Stimulated activated naive CD8-positive, alpha-beta T cell treated with anti-CD3 and anti-CD28 coated beads, Interleukin-15, Interleukin-2, amounts not matched to agents 100 U/mL and 50 U/mL, for 24 hours (primary cell): ENCODE measurements at regions not wholly inside any gene's neighbourhood (a gene's known extent, or its start where the extent isn't known, plus 50 kb on each side); places are given as distances from the start of the nearest gene placed in this dataset.
"Not testable (repeated sequence)": the region's sequence is repeated elsewhere in the genome, so short reads cannot be mapped to it uniquely, and the experiment has no call there.

ENCODE experiments used
- ATAC-seq: fragments of 150-1000 bp; cut with Tn5 transposase; one replicate; pipeline ENCODE4 v1.10.0; 2021
- DNase-seq: peaks from one replicate; pipeline ENCODE4 v3.0.0; 2021

DNA sequence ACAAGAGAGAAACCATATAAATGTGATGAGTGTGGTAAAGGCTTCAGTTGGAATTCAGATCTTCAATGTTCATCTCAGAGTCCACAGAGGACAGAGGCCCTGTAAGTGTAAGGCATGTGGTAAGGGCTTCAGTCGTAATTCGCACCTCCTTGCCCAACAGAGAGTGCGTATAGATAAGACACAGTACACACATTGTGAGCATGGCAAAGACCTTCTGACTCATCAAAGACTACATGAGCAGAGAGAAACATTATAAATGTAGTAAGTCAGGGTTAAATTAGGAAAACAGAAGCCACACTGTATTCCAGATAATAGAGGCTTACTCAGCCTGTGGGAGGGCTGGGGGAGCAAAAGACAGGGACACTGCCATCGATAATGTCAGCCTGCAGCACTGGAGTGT lies 98.1 kb upstream of the GPR39 start:
- ATAC-seq, DNase-seq: not testable (repeated sequence)

DNA sequence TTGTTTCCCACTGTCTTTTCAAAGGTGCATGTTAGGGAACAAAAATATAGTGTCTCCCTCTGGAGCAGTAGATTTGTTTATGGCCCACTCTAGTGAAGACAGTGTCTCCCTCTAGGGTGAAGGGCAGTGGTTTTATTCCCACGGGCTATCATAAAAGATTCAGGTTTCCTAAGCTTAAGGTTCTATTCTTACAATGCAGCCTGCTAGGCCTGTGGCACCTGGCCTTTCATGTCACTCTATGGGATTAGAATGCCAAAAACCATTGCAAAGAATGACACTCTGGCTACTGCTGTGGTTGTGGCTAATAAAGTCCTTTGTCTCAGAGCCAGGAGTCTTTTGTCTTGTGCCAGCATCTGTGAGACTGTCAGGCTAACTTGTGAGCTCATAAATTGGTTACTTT lies 92.6 kb upstream of the GPR39 start:
- not testable (repeated sequence) for DNase-seq, ATAC-seq

- ATAC-seq, DNase-seq: not testable (repeated sequence)
These were observed 84.1 kb upstream of the GPR39 start for GRCh38 chr2:132332345-132333033.

DNA sequence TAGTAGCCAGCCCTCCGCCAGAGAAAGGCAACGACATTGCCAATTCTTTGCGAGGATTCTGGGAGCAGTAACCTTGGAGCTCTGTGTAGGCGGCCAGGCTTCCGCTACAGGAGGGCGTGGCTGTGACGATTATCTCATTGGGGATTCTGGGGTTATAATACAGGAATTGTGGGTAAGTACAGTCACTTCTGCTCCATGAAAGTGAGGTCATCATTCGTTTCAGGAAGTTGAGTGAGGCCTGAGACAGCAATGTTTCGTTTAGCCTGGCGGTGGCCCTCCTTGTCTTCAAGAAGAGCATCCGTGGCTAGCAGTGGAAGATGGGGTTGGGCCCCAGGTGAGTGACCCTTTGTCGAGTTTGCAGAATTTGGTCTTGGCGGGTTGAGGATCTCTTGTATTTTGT lies 79.5 kb upstream of the GPR39 start:
- not testable (repeated sequence) for ATAC-seq

GRCh38 chr2:132337844-132338243 lies 78.8 kb upstream of the GPR39 start:
- DNase-seq, ATAC-seq: not testable (repeated sequence)

More for the DNA sequence above, 79.5 kb upstream of the GPR39 start:
- DNase-seq: not testable (repeated sequence)

- not testable (repeated sequence) for ATAC-seq, DNase-seq
These were observed 69.4 kb upstream of the GPR39 start for GRCh38 chr2:132347041-132347780.

GRCh38 chr2:132349092-132349687 lies 67.4 kb upstream of the GPR39 start:
- peak; percentile 5 for DNase-seq
- ATAC-seq: not testable (repeated sequence)

DNA sequence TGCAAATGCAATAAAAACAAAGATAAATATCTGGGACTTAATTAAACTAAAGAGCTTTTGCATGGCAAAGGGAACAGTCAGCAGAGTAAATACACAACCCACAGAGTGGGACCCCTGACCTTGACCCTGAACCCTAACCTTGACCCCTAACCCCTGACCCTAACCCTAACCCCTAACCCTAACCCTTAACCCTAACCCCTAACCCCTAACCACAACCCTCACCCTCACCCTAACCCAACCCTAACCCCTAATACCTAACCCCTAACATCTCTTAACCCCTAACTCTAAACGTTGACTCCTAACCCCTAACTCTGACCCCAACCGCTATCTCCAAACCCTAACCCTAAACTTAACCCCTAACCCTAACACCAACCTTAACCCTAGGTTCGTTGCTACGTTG lies 64.9 kb upstream of the GPR39 start:
- ATAC-seq, DNase-seq: not testable (repeated sequence)

DNA sequence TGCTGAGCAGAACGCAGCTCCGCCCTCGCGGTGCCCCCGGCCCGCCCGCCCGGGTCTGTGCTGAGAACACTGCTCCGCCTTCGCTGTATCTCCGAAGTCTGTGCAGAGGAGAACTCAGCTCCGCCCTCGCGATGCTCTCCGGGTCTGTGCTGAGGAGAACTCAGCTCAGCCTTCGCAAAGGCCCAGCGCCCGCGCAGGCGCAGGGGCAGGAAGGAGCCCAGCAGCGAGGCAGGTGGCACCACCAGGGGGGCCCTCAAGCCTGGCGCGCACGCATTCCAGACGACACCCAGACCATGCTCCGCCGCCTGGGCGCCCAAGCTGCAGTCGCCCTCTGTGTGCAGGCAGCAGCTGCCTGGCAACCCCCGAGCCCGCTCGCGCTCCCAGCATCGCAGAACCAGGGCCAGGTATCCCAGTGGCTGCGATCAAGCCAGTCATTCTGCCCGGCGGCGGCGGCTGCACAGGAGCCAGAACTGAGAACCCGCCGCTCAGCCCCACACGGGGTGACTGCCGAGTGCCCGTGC lies 64.1 kb upstream of the GPR39 start:
- ATAC-seq, DNase-seq: not testable (repeated sequence)

DNA sequence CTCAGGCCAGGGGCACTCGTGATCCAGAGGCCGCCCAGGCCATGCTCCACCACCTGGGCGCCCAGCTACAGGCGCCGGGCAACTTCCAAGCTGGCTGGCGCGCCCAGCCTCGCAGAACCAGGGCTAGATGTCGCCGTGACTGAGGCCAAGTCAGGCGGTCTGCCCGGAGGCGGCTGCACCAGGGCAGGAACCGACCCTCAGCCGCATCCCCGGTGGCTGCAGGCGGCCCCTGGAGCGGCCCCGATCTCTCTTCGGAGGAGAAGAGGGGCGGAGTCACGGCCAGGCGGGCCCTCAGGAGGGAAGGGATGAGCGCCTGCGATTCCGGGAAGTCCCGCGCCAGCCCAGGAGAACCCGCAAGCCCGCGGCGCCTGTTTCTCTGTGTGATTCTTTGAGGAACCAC lies 63.2 kb upstream of the GPR39 start:
- DNase-seq: peak; percentile 10
- not testable (repeated sequence) for ATAC-seq

DNA sequence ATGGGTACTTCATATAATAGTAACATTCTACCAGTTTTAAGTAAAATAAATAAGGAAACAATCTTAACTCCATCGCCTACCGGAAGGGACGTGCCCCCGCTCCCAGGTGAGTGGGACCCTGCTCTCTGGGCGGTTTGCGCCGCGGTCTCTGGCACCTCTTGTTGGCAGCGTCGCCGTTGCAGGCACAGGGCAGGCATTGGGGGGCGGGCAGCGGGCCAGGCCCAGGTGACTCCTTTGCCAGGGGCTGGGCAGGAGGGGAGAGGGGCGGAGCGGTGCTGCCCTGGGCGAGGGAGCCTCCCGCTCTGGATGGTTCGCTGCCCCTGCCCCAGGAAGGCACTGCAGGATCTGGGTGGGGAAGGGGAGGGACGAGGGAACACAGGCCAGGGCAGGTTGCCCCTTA lies 55.6 kb upstream of the GPR39 start:
- not testable (repeated sequence) for DNase-seq, ATAC-seq

DNA sequence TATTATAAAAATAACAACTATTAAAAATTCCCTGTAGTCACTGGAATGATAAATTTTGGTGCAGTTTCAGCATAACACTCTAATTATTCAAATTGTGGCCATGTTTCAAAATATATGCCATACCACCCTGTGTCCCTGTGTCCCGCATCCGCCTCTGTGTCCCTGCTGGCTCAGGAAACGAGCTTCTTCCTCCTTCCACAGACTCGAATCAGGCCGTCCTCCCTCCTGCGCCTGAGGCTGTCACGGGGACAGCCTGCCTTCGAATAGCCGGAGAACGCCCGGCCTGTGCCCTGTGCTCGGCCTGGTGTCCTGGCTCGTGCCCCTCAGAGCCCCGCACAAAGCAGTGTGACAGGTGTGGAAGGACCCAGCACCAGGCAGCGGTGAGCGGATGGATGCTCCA lies 55.1 kb upstream of the GPR39 start:
- not testable (repeated sequence) for DNase-seq, ATAC-seq

- DNase-seq, ATAC-seq: not testable (repeated sequence)
These were observed 53.3 kb upstream of the GPR39 start for GRCh38 chr2:132363352-132363751.

- not testable (repeated sequence) for ATAC-seq, DNase-seq
These were observed 50.6 kb upstream of the GPR39 start for GRCh38 chr2:132365963-132366362.

DNA sequence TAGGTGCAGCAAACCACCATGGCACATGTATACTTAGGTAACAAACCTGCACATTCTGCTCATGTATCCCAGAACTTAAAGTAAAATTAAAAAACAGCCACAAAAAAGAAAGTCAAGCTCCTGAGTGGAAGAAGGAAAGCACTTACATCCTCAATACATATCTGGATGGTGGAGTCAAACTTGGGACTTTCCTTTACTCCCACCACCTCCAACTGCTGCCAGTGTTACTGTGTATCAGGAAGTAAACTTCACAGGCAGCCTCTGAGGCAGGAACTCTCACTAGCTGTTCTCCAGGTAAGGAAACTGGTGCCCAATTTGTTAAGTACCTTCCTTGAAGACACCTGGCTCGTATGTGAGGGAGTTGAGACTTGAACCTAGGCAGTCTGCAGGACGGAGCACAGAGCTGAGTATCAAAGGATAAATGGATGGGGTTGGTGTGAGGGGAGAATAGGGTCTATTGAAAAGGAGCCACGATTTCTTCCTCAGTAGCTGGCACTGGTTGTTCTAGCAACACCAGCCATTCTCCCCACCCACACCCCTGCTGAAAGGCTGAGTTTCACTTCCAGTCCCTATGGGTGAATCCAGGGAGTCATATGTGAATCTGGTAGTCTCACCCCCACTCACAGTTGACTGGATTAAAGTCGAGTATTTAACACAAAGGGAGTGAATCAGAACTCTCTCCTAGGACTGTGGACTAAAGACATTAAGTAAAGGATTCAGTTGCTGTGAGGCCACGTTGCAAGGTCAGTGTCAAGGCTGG lies 50.0 kb upstream of the GPR39 start:
- ATAC-seq (no peak), DNase-seq (no peak)
